GM20000 (cell line): ENCODE measurements at regions not wholly inside any gene's neighbourhood (a gene's known extent, or its start where the extent isn't known, plus 50 kb on each side); places are given as distances from the start of the nearest gene placed in this dataset.

Source experiments
- DNase-seq: peaks from one replicate; pipeline ENCODE4 v3.0.0; 2012; ENCODE audit warnings: low spot score
- TF ChIP-seq, protein P1 (sequence below): IDR thresholded peaks from 2 replicates; pipeline ENCODE4 v1.5.1; 2012; ENCODE audit warnings: mild to moderate bottlenecking, control low read depth; ENCODE audit errors: extremely low read depth, missing control alignments

- peak; percentile 20 for DNase-seq
- TF ChIP-seq, protein P1, sequence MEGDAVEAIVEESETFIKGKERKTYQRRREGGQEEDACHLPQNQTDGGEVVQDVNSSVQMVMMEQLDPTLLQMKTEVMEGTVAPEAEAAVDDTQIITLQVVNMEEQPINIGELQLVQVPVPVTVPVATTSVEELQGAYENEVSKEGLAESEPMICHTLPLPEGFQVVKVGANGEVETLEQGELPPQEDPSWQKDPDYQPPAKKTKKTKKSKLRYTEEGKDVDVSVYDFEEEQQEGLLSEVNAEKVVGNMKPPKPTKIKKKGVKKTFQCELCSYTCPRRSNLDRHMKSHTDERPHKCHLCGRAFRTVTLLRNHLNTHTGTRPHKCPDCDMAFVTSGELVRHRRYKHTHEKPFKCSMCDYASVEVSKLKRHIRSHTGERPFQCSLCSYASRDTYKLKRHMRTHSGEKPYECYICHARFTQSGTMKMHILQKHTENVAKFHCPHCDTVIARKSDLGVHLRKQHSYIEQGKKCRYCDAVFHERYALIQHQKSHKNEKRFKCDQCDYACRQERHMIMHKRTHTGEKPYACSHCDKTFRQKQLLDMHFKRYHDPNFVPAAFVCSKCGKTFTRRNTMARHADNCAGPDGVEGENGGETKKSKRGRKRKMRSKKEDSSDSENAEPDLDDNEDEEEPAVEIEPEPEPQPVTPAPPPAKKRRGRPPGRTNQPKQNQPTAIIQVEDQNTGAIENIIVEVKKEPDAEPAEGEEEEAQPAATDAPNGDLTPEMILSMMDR = no peak
These were observed 66.5 kb upstream of the CAND1 start for GRCh38 chr12:67202678-67203012.

GRCh38 chr12:67208281-67209067 lies 60.7 kb upstream of the CAND1 start:
- TF ChIP-seq, protein P1 = no peak
- DNase-seq = no peak

DNA sequence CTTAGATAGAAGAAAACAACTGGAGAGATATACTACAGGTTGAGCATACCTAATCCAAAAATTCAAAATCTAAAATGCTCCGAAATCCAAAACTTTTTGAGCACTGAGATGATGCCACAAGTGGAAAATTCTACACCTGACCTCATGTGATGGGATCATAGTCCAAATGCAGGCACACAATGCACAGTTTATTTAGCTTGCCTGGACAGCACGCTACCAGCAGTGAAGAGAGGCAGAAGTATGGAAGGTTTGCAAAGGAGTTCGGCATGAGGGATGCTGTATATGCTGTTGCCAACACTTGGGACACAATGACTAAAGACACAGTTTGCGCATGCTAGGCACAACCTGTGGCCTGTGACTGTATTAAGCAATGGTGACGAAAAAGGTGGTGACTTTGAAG lies 58.1 kb upstream of the CAND1 start:
- TF ChIP-seq, protein P1 = no peak
- DNase-seq = no peak

DNA sequence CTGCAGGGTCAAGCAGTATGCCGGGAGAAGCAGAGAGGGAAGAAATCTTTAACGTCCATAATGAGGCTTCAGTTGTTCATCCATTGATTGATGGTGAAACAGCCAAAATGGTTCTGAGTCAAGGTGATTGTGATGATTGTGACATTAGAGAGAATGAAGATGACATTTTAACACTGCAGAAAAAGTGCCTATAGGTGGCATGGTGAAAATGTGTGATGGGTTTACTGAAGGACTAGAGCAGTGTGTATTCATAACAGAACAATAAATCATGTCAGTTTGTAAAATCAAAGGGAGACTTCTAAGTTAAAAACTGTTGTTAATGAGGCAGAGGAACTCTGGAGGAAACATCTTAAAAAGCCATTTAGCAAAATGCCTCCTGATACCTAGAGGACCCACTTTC lies 57.7 kb upstream of the CAND1 start:
- no peak for DNase-seq
- TF ChIP-seq, protein P1 = no peak

DNA sequence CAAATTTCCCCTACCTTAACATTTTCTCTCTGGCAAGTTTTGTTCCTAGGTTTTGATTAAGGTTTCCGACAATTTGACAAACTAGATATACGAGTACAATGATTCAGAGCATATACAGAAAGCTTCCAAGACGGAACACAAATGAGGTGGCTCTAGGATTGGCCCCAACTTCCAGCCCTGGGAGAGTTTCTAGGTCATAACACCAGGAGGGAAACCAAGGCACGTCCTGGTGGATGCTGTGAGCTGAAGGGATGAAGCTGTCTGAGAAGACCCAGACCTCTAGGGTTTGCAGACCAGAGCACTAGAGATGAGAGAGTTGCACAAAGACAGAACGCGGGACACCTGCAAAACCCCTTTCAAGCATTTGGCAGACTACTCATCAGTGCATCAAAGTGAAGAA lies 51.5 kb upstream of the CAND1 start:
- TF ChIP-seq, protein P1 = no peak
- no peak for DNase-seq
